Skin of body (tissue), 1 donor: ENCODE measurements at regions not wholly inside any gene's neighbourhood (a gene's known extent, or its start where the extent isn't known, plus 50 kb on each side); places are given as distances from the start of the nearest gene placed in this dataset.

ENCODE experiments used
- DNase-seq: peaks from one replicate; lab custom pipeline; 2025; lab: John Stamatoyannopoulos, UW

DNA sequence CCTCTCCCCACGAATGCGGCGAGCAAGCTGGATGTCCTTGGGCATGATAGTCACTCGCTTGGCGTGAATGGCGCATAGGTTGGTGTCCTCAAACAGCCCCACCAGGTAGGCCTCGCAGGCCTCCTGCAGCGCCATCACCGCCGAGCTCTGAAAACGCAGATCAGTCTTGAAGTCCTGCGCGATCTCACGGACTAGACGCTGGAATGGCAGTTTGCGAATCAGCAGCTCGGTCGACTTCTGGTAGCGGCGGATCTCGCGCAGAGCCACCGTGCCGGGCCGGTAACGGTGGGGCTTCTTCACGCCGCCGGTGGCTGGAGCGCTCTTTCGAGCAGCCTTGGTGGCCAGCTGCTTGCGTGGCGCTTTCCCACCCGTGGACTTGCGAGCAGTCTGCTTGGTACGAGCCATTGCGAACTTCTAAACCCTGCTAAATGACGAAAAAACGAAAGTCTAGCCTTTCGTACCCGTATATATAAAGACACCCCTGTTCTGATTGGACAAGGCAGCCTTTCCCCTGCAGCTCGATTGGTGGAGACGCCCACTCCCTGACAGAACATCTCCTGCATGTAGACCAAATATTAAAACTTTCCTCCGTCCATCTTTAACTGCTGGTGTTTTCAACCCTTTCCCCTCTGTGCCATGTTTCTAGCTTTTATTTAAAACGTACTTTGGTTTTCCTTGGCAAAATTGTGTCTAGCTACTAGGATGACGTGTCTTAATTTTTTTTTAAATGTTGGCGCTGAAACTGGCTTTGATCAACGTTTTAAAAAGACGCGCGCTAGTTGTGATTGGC, 109.8 kb downstream of the HFE start:
- peak; percentile 97 for DNase-seq

DNA sequence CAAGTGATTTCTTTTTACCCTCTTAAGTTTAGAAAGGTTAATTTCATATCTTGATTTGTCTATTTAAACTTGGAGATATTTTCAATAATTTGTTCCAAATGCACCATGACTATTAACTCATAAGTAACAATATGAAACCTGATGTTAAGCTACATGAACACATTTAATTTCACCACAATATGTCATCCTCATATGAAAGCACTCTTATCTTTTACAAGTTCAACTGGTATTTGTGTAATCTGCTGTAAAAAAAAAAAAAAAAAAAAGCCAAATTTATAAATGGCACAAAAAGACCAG, 110.4 kb downstream of the HFE start:
- no peak for DNase-seq

DNA sequence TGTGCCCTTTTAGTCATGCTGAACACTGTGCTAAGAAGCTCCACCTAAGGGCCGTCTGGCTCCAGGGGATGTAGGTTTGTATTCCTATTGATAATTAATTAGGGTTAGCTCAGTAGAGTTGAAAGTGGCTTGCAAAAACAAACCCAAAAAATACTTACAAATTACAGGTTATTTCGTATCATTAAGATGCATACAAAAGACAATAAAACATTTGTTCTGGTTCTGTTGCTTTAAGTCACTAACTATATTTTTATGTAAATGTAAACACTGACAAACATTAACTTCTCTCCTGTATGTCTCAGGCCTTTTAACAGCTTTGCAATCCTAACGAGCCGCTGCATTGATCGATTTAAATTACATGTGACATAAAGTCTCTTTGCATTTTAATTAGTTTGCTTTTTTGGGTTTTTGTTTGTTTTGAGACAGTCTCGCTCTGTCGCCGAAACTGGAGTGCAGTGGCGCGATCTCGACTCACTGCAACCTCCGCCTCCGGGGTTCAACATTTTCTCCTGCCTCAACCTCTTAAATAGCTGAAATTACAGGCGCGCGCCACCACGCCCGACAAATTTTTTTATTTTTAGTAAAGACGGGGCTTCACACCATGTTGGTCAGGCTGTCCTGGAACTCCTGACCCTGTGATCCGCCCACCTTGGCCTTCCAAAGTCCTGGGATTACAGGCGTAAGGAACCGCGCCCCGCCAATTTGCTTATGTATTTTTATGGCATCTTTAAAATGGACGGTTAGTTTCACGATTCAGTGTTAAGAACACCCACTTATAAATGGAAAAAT, 110.9 kb downstream of the HFE start:
- peak; percentile 80 for DNase-seq

DNA sequence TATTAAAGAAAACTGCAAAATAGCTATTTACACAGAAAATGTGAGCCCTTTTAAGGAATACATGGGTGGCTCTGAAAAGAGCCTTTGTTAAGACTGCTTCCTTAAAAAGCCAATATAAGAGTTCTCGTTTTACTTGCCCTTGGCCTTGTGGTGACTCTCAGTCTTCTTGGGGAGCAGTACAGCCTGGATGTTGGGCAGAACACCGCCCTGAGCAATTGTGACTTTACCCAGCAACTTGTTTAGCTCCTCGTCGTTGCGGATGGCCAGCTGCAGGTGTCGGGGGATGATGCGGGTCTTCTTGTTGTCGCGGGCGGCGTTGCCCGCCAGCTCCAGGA, 111.5 kb downstream of the HFE start:
- no peak for DNase-seq

DNA sequence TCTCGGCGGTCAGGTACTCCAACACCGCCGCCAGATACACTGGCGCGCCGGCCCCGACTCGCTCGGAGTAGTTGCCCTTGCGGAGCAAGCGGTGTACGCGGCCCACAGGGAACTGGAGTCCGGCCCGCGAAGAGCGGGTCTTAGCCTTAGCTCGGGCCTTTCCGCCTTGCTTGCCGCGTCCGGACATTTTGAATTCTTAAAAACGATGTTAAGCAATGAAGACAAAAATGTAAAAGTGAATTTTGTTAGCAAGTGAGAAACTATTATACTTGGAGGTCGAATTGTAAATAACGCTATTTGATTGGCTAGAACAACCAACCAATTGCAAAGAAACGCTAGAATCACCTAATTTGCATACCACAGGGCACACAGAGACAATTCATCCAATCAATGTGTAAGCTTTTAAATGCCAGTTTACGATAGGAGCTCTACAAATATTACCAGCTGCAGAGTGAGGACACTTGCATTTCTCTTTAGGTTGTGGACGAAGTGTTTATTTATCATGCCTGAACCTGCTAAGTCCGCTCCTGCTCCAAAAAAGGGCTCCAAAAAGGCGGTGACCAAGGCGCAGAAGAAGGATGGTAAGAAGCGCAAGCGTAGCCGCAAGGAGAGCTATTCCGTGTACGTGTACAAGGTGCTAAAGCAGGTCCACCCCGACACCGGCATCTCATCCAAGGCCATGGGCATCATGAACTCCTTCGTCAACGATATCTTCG, 112.0 kb downstream of the HFE start:
- peak; percentile 100 for DNase-seq

GRCh38 chr6:26199773-26200764, 112.8 kb downstream of the HFE start:
- peak; percentile 52 for DNase-seq

DNA sequence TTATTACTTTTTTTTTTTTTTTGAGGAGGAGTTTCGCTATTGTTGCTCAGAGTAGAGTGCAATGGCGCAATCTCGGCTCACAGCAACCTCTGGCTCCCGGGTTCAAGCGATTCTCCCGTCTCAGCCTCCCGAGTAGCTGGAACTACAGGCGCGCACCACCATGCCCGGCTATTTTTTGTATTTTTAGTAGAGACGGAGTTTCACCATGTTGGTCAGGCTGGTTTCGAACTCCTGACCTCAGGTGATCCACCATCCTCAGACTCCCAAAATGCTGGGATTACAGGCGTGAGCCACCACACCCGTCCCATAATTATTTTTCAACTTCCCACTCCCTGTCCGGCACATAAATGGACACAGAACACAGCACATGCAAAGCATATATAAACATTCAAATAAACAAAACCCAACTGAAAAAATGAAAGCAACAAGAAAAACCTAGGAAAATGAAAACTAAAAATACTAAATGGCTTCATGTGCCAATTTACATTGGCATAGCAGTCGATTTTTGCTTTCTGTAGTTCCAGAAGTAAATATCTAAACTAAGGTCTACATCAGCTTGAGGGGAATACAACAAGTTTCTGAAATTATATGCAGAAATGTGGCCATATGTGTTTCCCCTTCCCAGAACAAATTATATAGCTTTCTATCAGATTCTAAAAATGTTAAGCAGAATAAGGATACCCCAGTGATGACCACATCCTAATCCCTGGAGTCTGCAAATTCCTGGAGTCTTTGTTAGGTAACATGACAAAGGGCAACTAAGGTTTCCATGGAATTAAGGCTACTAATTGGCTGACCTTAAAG, 113.9 kb downstream of the HFE start:
- DNase-seq: no peak

DNA sequence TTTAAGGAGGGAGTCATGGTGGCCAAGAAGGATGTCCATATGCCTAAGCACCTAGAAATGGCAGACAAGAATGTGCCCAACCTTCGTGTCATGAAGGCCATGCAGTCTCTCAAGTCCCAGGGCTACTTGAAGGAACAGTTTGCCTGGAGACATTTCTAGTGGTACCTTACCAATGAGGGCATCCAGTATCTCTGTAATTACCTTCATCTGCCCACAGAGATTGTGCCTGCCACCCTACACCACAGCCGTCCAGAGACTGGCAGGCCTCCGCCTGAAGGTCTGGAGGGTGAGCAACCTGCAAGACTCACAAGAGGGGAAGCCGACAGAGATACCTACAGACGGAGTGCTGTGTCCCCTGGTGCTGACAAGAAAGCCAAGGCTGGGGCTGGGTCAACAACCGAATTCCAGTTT, 115.0 kb downstream of the HFE start:
- no peak for DNase-seq

GRCh38 chr6:26202811-26203583, 115.8 kb downstream of the HFE start:
- no peak for DNase-seq

- peak; percentile 99 for DNase-seq
Observed at GRCh38 chr6:26204332-26205160, 117.3 kb downstream of the HFE start.

- DNase-seq: peak; percentile 94
Observed at GRCh38 chr6:26205161-26205624, 118.0 kb downstream of the HFE start.

DNA sequence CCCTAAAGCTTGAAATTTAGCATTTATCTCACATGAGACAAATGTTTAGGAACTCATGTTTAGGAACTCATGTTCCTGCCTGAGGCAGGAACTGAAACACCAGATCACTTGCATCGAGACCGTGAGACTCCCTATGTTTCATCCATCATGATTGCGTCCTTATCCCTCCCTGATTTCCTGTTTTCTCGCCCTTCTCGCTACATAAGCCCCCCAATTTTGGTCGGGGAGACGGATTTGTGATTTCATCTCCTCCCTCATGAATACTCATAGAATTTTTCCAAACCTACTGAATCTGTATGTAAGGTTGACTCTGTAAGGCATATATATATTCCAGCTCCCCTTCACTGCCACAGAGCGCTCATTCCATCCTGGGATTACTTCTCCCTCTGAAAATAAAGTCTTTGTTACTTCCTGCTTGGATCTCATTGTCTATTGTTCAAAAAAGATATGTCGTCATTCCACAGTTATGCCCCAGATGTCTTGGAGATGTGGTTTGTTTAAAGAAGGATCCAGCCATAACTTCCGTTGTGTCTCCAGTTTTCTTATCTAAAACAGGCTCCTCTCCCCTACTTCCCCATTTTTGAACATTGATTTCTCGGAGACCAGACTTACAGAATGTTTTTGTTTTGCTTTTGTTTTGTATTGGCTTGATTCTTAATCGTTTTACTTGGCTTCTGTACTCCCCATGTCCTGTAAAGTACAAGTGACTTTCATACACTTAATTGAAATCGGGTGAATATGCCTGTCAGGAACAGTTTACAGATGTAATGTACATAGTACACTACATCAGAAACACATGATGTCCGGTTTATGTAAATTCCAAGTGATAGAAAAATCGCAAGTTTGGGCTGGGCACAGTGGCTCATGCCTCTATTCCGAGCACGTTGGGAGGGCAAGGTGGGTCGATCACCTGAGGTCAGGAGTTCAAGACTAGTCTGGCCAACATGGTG, 118.7 kb downstream of the HFE start:
- DNase-seq: peak; percentile 88

GRCh38 chr6:26206868-26207801, 119.9 kb downstream of the HFE start:
- no peak for DNase-seq

DNA sequence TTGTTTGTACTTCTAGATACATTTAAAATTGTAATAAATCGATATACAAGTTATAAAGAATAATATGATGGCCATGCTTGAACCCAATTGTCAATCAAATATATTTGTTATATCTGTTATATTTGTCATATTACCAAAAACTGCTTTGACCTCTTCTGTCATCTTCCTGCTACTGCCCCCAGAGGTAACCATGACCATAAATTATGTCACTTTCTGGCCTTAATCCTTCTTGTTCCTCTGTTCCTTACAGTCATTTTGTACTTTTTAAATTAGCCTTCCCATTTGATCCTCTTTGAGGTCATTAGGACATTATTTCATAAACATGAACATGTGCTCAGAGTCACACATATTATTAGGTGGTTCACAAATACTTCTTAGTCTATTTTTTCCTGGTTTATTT, 124.7 kb downstream of the HFE start:
- no peak for DNase-seq

DNA sequence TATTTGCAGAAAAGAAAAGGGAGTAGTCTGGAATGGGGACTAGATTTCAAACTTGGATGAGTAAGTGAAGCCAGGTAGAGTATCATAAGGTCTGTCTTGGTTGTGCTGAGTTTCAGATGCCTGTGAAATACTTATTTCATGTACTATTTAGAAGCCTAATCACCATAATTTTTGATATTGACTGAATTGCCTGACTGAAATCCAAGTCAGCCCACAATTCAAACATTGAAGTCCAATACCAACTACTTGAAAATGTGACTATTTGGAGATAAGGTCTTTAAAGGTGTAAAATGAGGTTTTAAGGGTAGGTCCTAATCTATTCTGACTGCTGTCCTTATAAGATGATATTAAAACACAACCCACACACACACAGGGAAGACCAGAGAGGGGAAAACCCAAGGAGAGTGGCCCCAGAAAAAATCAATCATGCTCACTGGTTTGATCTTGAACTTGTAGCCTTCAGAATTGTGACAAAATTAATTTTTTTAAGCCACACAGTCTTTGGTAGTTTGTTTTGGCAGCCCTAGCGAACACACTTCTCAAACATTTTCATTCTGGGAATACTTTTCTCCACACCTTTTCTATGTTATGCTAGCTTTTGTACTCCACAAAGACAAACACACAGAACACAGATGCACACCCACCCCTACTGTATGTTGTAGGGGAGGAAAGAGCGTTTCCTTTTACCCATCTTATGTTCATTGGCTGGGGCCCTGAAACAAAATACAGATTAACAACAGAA, 126.3 kb downstream of the HFE start:
- DNase-seq: no peak
